IMR-90 (cell line): ENCODE measurements at regions not wholly inside any gene's neighbourhood (a gene's known extent, or its start where the extent isn't known, plus 50 kb on each side); places are given as distances from the start of the nearest gene placed in this dataset.
"Not testable (repeated sequence)": the region's sequence is repeated elsewhere in the genome, so short reads cannot be mapped to it uniquely, and the experiment has no call there.

ENCODE experiments used
- ATAC-seq: fragments of 200-7000 bp; cut with Tn5 transposase; 2 replicates; pipeline ENCODE4 v1.9.1; 2020; ENCODE audit warnings: low read depth, mild to moderate bottlenecking, moderate library complexity
- BruUV-seq: library from RNA; stranded (reverse); fragments of 400-500 nt; replicated peaks from 2 replicates; lab custom pipeline; 2021; lab: Mats Ljungman, UMichigan
- CTCF ChIA-PET: fragments of 300-600 bp; formaldehyde crosslinking; extraction: SDS; loops from one replicate; lab custom pipeline; 2021; ENCODE audit warnings: antibody characterized with exemption; lab: Yijun Ruan, JAX
- POLR2A ChIA-PET: fragments of 300-600 bp; sonication (Branson Sonifier 250); formaldehyde crosslinking; loops from one replicate; lab custom pipeline; 2022; ENCODE audit warnings: antibody characterized with exemption; ENCODE audit not compliant: unreplicated experiment; lab: Charles Lee
- DNase-seq: peaks from one replicate; pipeline ENCODE4 v3.0.0; 2013
- H2AFZ ChIP-seq: replicated peaks from 2 replicates; pipeline ENCODE3; 2013; ENCODE audit warnings: low read length, mild to moderate bottlenecking; ENCODE audit not compliant: poor library complexity
- H2AK5ac ChIP-seq: 2 replicates; pipeline ENCODE4 v1.6.1; 2013; ENCODE audit warnings: low read depth, low read length, inconsistent platforms
- H2AK9ac ChIP-seq: replicated peaks from 2 replicates; pipeline ENCODE3; 2013; ENCODE audit warnings: mild to moderate bottlenecking, low read depth, low read length, moderate library complexity; ENCODE audit not compliant: poor library complexity
- H2BK120ac ChIP-seq: 2 replicates; pipeline ENCODE4 v1.6.1; 2013; ENCODE audit warnings: low read depth, low read length, inconsistent platforms
- H2BK15ac ChIP-seq: 3 replicates; pipeline ENCODE4 v1.6.1; 2013; ENCODE audit warnings: low read depth, low read length, inconsistent platforms
- H2BK20ac ChIP-seq: 2 replicates; pipeline ENCODE4 v1.6.1; 2013; ENCODE audit warnings: low read depth, mild to moderate bottlenecking, inconsistent platforms, low read length, moderate library complexity
- H2BK5ac ChIP-seq: 2 replicates; pipeline ENCODE4 v1.6.1; 2013; ENCODE audit warnings: mild to moderate bottlenecking, low read depth, low read length, inconsistent platforms; ENCODE audit not compliant: poor library complexity, severe bottlenecking
- H3K14ac ChIP-seq: replicated peaks from 2 replicates; pipeline ENCODE4 v1.6.1; 2013; ENCODE audit warnings: low read depth, low read length, inconsistent platforms
- H3K18ac ChIP-seq: 2 replicates; pipeline ENCODE4 v1.6.1; 2013; ENCODE audit warnings: low read depth, low read length, control low read depth
- H3K23ac ChIP-seq: 2 replicates; pipeline ENCODE4 v1.6.1; 2013; ENCODE audit warnings: low read depth, low read length, inconsistent platforms
- H3K27ac ChIP-seq: 2 replicates; pipeline ENCODE4 v1.5.1; 2013; ENCODE audit warnings: mild to moderate bottlenecking, control low read depth, low read length; ENCODE audit not compliant: insufficient read depth
- H3K27me3 ChIP-seq: 2 replicates; pipeline ENCODE4 v1.6.1; 2013; ENCODE audit warnings: low read length; ENCODE audit not compliant: control insufficient read depth, insufficient read depth
- H3K36me3 ChIP-seq: 2 replicates; pipeline ENCODE4 v1.6.1; 2013; ENCODE audit warnings: low read length, mixed read lengths; ENCODE audit not compliant: control insufficient read depth, insufficient read depth
- H3K4ac ChIP-seq: 2 replicates; pipeline ENCODE4 v1.6.1; 2013; ENCODE audit warnings: low read depth, low read length, inconsistent platforms
- H3K4me1 ChIP-seq: 2 replicates; pipeline ENCODE4 v1.6.1; 2013; ENCODE audit warnings: low read length, mixed read lengths; ENCODE audit not compliant: control insufficient read depth, insufficient read depth
- H3K4me2 ChIP-seq: 2 replicates; pipeline ENCODE4 v1.6.1; 2013; ENCODE audit warnings: low read depth, mild to moderate bottlenecking, control low read depth, low read length, moderate library complexity
- H3K4me3 ChIP-seq: 2 replicates; pipeline ENCODE4 v1.5.1; 2013; ENCODE audit warnings: low read depth, mild to moderate bottlenecking, control low read depth, low read length, moderate library complexity; ENCODE audit not compliant: insufficient read depth
- H3K56ac ChIP-seq: 2 replicates; pipeline ENCODE4 v1.6.1; 2013; ENCODE audit warnings: low read length, inconsistent platforms; ENCODE audit not compliant: insufficient read depth; ENCODE audit errors: extremely low read depth
- H3K79me1 ChIP-seq, 2 experiments: 2 replicates each; pipeline ENCODE4 v1.6.1; 2013; ENCODE audit warnings: low read length in 2 of 2, inconsistent platforms in 1 of 2, low read depth in 1 of 2
- H3K9ac ChIP-seq: 2 replicates; pipeline ENCODE4 v1.6.1; 2013; ENCODE audit warnings: low read depth, low read length, control low read depth
- H3K9me1 ChIP-seq: 2 replicates; pipeline ENCODE4 v1.6.1; 2013; ENCODE audit warnings: low read length, inconsistent platforms; ENCODE audit not compliant: insufficient read depth
- H3K9me3 ChIP-seq: 2 replicates; pipeline ENCODE4 v1.6.1; 2013; ENCODE audit warnings: low read length; ENCODE audit not compliant: control insufficient read depth, insufficient read depth
- H4K20me1 ChIP-seq: 2 replicates; pipeline ENCODE4 v1.6.1; 2013; ENCODE audit warnings: low read length, inconsistent platforms; ENCODE audit not compliant: insufficient read depth
- H4K5ac ChIP-seq: 2 replicates; pipeline ENCODE4 v1.6.1; 2013; ENCODE audit warnings: mild to moderate bottlenecking, low read depth, low read length, control low read depth
- H4K8ac ChIP-seq, 2 experiments: 2 replicates each; pipeline ENCODE4 v1.6.1; 2013; ENCODE audit warnings: low read depth in 2 of 2, low read length in 2 of 2, control low read depth in 1 of 2, inconsistent platforms in 1 of 2
- H4K91ac ChIP-seq: 2 replicates; pipeline ENCODE4 v1.6.1; 2013; ENCODE audit warnings: low read depth, low read length, inconsistent platforms; ENCODE audit not compliant: insufficient read depth
- WGBS, 2 experiments: methylation state at CpG; one replicate each; pipeline versions ENCODE4 v1.1.5 to v1.1.7; 2013; ENCODE audit warnings: missing lambda C conversion rate in 2 of 2; ENCODE audit not compliant: insufficient read length in 1 of 2; ENCODE audit errors: extremely low coverage in 2 of 2; 5-methylcytosine and 5-hydroxymethylcytosine counted together
- dilution Hi-C: fragments of 300-500 bp; cut with HindIII; formaldehyde crosslinking; loops from one replicate; pipeline ENCODE4 v1.14.3; 2018; ENCODE audit warnings: low sequenced_read_pairs; ENCODE audit not compliant: unreplicated experiment
- in situ Hi-C: fragments of 300-500 bp; cut with MboI; formaldehyde crosslinking; loops from 3 replicates; pipeline ENCODE4 v1.14.3; 2019; ENCODE audit warnings: low sequenced_read_pairs, inconsistent platforms, mixed read lengths
- intact Hi-C: fragments of 100-400 bp; cut with micrococcal nuclease; formaldehyde crosslinking; loops from 2 replicates; pipeline ENCODE4 v1.10.0; 2022

DNA sequence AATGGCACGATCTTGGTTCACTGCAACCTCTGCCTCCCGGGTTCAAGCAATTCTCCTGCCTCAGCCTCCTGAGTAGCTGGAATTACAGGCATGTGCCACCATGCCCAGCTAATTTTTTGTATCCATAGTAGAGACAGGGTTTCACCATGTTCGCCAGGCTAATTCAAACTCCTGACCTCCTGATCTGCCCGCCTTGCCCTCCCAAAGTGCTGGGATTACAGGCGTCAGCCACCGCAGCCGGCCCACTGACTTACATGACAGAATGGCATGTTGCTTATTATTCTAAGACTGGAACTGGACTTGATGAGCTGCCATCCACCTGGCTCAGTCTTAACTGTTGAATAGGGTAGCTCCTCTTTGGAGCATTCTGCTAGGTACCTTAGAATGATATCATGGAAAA is 363.6 kb upstream of the CCNH start:
- H3K4ac ChIP-seq, H4K5ac ChIP-seq, H3K27ac ChIP-seq, DNase-seq, H4K8ac ChIP-seq, H3K9ac ChIP-seq, H2BK120ac ChIP-seq, H2BK5ac ChIP-seq, H2AK5ac ChIP-seq, H3K9me3 ChIP-seq, BruUV-seq, H3K4me3 ChIP-seq, H3K4me2 ChIP-seq, CTCF ChIA-PET, H4K20me1 ChIP-seq, H2AFZ ChIP-seq, H3K18ac ChIP-seq, H3K36me3 ChIP-seq, H2BK15ac ChIP-seq, H3K79me1 ChIP-seq, H3K27me3 ChIP-seq, H3K23ac ChIP-seq, H3K56ac ChIP-seq, H3K9me1 ChIP-seq, ATAC-seq, H2BK20ac ChIP-seq, H3K14ac ChIP-seq, H2AK9ac ChIP-seq, H4K91ac ChIP-seq, H3K4me1 ChIP-seq, POLR2A ChIA-PET, dilution Hi-C loops: not testable (repeated sequence)
- no CpG with 5 or more reads among the region's 7 CpGs for WGBS, 2 experiments
- intact Hi-C loops, result loop anchor here (10.0 kb wide), 1 partner anchor 352 kb away; no protein-coding TSS in a partner anchor
- in situ Hi-C loops, result loop anchor here (10.0 kb wide), 1 partner anchor 938 kb away; no protein-coding TSS in a partner anchor
